Activated T-cell treated with anti-CD3 and anti-CD28 coated beads for 4 hours (primary cell): ENCODE measurements at regions not wholly inside any gene's neighbourhood (a gene's known extent, or its start where the extent isn't known, plus 50 kb on each side); places are given as distances from the start of the nearest gene placed in this dataset.

Source experiments
- DNase-seq: peaks from one replicate; pipeline ENCODE4 v3.0.0-alpha.2; 2020

- no peak for DNase-seq
Measured at GRCh38 chr20:57004951-57005933, 261.2 kb downstream of the BMP7 start.

GRCh38 chr20:57006411-57007170, 259.9 kb downstream of the BMP7 start:
- no peak for DNase-seq

GRCh38 chr20:57007171-57007540, 259.3 kb downstream of the BMP7 start:
- DNase-seq = no peak

- DNase-seq = no peak
Measured at GRCh38 chr20:57008217-57008616, 258.2 kb downstream of the BMP7 start.

- DNase-seq = no peak
Measured at GRCh38 chr20:57009355-57009754, 257.1 kb downstream of the BMP7 start.

GRCh38 chr20:57009775-57010174, 256.7 kb downstream of the BMP7 start:
- DNase-seq = no peak

GRCh38 chr20:57012691-57013090, 253.8 kb downstream of the BMP7 start:
- no peak for DNase-seq

GRCh38 chr20:57013217-57013616, 253.2 kb downstream of the BMP7 start:
- DNase-seq = no peak

- no peak for DNase-seq
Measured at GRCh38 chr20:57013741-57014140, 252.7 kb downstream of the BMP7 start.

- no peak for DNase-seq
Measured at GRCh38 chr20:57020364-57020763, 246.1 kb downstream of the BMP7 start.

GRCh38 chr20:57022306-57022705, 244.1 kb downstream of the BMP7 start:
- no peak for DNase-seq

GRCh38 chr20:57023007-57023406, 243.4 kb downstream of the BMP7 start:
- no peak for DNase-seq

GRCh38 chr20:57023997-57024396, 242.4 kb downstream of the BMP7 start:
- no peak for DNase-seq

GRCh38 chr20:57024849-57025248, 241.6 kb downstream of the BMP7 start:
- DNase-seq = no peak

- no peak for DNase-seq
Measured at GRCh38 chr20:57025261-57025660, 241.2 kb downstream of the BMP7 start.

GRCh38 chr20:57025666-57026224, 240.7 kb downstream of the BMP7 start:
- DNase-seq = no peak

- DNase-seq = no peak
Measured at GRCh38 chr20:57027777-57028176, 238.7 kb downstream of the BMP7 start.

- DNase-seq = no peak
Measured at GRCh38 chr20:57030611-57031600, 235.5 kb downstream of the BMP7 start.

- DNase-seq = no peak
Measured at GRCh38 chr20:57031867-57032355, 234.5 kb downstream of the BMP7 start.

- no peak for DNase-seq
Measured at GRCh38 chr20:57032847-57033246, 233.6 kb downstream of the BMP7 start.

- DNase-seq = no peak
Measured at GRCh38 chr20:57034001-57034400, 232.4 kb downstream of the BMP7 start.

- no peak for DNase-seq
Measured at GRCh38 chr20:57037689-57038088, 228.8 kb downstream of the BMP7 start.
